Astrocyte (in vitro differentiated cells and primary cell): ENCODE measurements at regions not wholly inside any gene's neighbourhood (a gene's known extent, or its start where the extent isn't known, plus 50 kb on each side); places are given as distances from the start of the nearest gene placed in this dataset.

Experiments used
- EZH2 ChIP-seq: IDR thresholded peaks from 2 replicates; pipeline ENCODE4 v1.6.1; 2012; ENCODE audit warnings: mild to moderate bottlenecking, low read length, inconsistent platforms; ENCODE audit not compliant: insufficient read depth
- TF ChIP-seq, protein P1 (sequence below): IDR thresholded peaks from 2 replicates; pipeline ENCODE4 v1.5.1; 2011; ENCODE audit warnings: low read depth, mild to moderate bottlenecking, inconsistent platforms, low read length, moderate library complexity; ENCODE audit not compliant: insufficient read depth

DNA sequence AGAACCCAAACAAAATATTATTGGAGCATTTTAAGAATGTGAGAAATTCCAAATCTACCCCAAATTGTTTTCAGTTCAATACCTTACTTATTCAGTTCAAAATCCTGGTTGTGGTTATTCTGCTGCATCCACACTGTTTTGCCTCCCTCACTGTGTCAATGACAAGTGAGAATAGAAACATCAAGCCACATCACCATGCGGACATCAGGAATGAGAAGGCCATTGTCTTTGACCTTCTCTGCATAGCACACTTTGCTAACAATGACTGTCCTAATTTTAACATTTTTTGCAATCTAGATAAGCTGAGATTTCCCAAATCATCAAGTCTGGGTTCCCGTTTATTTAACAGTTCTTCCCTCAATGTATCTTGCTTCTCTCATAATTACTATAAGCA, 93.7 kb downstream of the ELAPOR2 start:
- TF ChIP-seq, protein P1, sequence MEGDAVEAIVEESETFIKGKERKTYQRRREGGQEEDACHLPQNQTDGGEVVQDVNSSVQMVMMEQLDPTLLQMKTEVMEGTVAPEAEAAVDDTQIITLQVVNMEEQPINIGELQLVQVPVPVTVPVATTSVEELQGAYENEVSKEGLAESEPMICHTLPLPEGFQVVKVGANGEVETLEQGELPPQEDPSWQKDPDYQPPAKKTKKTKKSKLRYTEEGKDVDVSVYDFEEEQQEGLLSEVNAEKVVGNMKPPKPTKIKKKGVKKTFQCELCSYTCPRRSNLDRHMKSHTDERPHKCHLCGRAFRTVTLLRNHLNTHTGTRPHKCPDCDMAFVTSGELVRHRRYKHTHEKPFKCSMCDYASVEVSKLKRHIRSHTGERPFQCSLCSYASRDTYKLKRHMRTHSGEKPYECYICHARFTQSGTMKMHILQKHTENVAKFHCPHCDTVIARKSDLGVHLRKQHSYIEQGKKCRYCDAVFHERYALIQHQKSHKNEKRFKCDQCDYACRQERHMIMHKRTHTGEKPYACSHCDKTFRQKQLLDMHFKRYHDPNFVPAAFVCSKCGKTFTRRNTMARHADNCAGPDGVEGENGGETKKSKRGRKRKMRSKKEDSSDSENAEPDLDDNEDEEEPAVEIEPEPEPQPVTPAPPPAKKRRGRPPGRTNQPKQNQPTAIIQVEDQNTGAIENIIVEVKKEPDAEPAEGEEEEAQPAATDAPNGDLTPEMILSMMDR: no peak
- no peak for TF ChIP-seq EZH2
